ENCODE measurements at regions not wholly inside any gene's neighbourhood (a gene's known extent, or its start where the extent isn't known, plus 50 kb on each side); places are given as distances from the start of the nearest gene placed in this dataset.
A peak's percentile ranks its signal among the peaks of the same experiment; 100 is the strongest.

- DNase-seq, result no peak
These were observed 279.8 kb downstream of the TNS1 start for GRCh38 chr2:217722883-217723472.

GRCh38 chr2:217717646-217718045 lies 285.1 kb downstream of the TNS1 start:
- DNase-seq, result no peak

GRCh38 chr2:217715484-217715883 lies 287.3 kb downstream of the TNS1 start:
- DNase-seq, result no peak

GRCh38 chr2:217714287-217714751 lies 288.5 kb downstream of the TNS1 start:
- DNase-seq, result no peak

GRCh38 chr2:217713395-217714286 lies 289.2 kb downstream of the TNS1 start:
- DNase-seq, result peak; percentile 77

- no peak for DNase-seq
These were observed 290.4 kb downstream of the TNS1 start for GRCh38 chr2:217712431-217712830.

- DNase-seq, result no peak
These were observed 291.6 kb downstream of the TNS1 start for GRCh38 chr2:217711188-217711587.

- DNase-seq, result peak; percentile 52
These were observed 292.5 kb downstream of the TNS1 start for GRCh38 chr2:217710211-217710765.

GRCh38 chr2:217709478-217710210 lies 293.2 kb downstream of the TNS1 start:
- DNase-seq, result no peak

- no peak for DNase-seq
These were observed 295.6 kb downstream of the TNS1 start for GRCh38 chr2:217707131-217707611.

- no peak for DNase-seq
These were observed 296.3 kb downstream of the TNS1 start for GRCh38 chr2:217706513-217706912.

- no peak for DNase-seq
These were observed 296.7 kb downstream of the TNS1 start for GRCh38 chr2:217706095-217706494.

- DNase-seq, result no peak
These were observed 297.3 kb downstream of the TNS1 start for GRCh38 chr2:217705461-217705860.

- no peak for DNase-seq
These were observed 298.8 kb downstream of the TNS1 start for GRCh38 chr2:217703999-217704398.

GRCh38 chr2:217703102-217703501 lies 299.7 kb downstream of the TNS1 start:
- no peak for DNase-seq

GRCh38 chr2:217701622-217702021 lies 301.2 kb downstream of the TNS1 start:
- DNase-seq, result no peak

GRCh38 chr2:217698691-217699090 lies 304.1 kb downstream of the TNS1 start:
- no peak for DNase-seq

GRCh38 chr2:217695033-217695520 lies 307.7 kb downstream of the TNS1 start:
- no peak for DNase-seq

GRCh38 chr2:217694291-217694690 lies 308.5 kb downstream of the TNS1 start:
- DNase-seq, result peak; percentile 47

- DNase-seq, result no peak
These were observed 309.4 kb downstream of the TNS1 start for GRCh38 chr2:217693363-217693762.

- DNase-seq, result no peak
These were observed 310.7 kb downstream of the TNS1 start for GRCh38 chr2:217691920-217692666.

Data from renal pelvis (tissue), 1 donor.